ENCODE measurements at regions not wholly inside any gene's neighbourhood (a gene's known extent, or its start where the extent isn't known, plus 50 kb on each side); places are given as distances from the start of the nearest gene placed in this dataset.

- TF ChIP-seq POLR2AphosphoS5 (IDR thresholded peaks at IDR 0.05) (no peak), CTCF (IDR thresholded peaks at IDR 0.05) (no peak)
Measured at GRCh38 chr2:120461092-120461491, 115.2 kb downstream of the INHBB start.
